ENCODE measurements at regions not wholly inside any gene's neighbourhood (a gene's known extent, or its start where the extent isn't known, plus 50 kb on each side); places are given as distances from the start of the nearest gene placed in this dataset.

- H3K9me1 ChIP-seq (ENCODE audit: control insufficient read depth, extremely low read depth, insufficient read depth, low read length) = no peaks in the 10 kb centered on the region
- dilution Hi-C loops (cut with MboI; ENCODE audit: extremely low pct_ligation_motif_present, low sequenced_read_pairs) = no loop called here
- DNase-seq (ENCODE audit: low read depth, low spot score) (no peak), FAIRE-seq (no peak)
- no peaks in the 10 kb centered on the region for H4K20me1 ChIP-seq (ENCODE audit: control insufficient read depth, extremely low read depth, insufficient read depth, low read length)
- TF ChIP-seq EZH2 (IDR thresholded peaks at IDR 0.05; ENCODE audit: low read length) = no peak
- TF ChIP-seq CTCF (optimal IDR thresholded peaks at IDR 0.05 in 1 of 3, IDR thresholded peaks at IDR 0.05 in 1 of 3, conservative IDR thresholded peaks at IDR 0.05 in 1 of 3; ENCODE audit: extremely low read depth in 1 of 3, insufficient read depth in 2 of 3, low read length in 3 of 3) = no peak
- no peak overlapping the region for H3K4me3 ChIP-seq (ENCODE audit: control insufficient read depth in 2 of 3, extremely low read depth in 1 of 3, insufficient read depth in 2 of 3, low read depth in 1 of 3, low read length in 3 of 3)
- no peaks in the 10 kb centered on the region for H3K79me2 ChIP-seq (ENCODE audit: control insufficient read depth, insufficient read depth, low read length)
- no peak overlapping the region for H2AFZ ChIP-seq (ENCODE audit: control insufficient read depth, low read length)
- no peak overlapping the region for H3K27ac ChIP-seq (ENCODE audit: control insufficient read depth, insufficient read depth, low read length)
- no peak overlapping the region for H3K9ac ChIP-seq (ENCODE audit: control insufficient read depth, extremely low read depth, insufficient read depth, low read length)
- H3K4me2 ChIP-seq (ENCODE audit: control insufficient read depth, extremely low read depth, insufficient read depth, low read depth, low read length) = no peak overlapping the region
- no peaks in the 10 kb centered on the region for H3K36me3 ChIP-seq (ENCODE audit: control insufficient read depth in 2 of 2, extremely low read depth in 1 of 2, insufficient read depth in 2 of 2, low read length in 2 of 2)
- no peaks in the 10 kb centered on the region for H3K9me3 ChIP-seq (ENCODE audit: control insufficient read depth, low read depth, low read length)
- no peaks in the 10 kb centered on the region for H3K27me3 ChIP-seq (ENCODE audit: control insufficient read depth, extremely low read depth, insufficient read depth, low read length)
- H3K4me1 ChIP-seq (ENCODE audit: control insufficient read depth, extremely low read depth, insufficient read depth, low read length) = no peaks in the 10 kb centered on the region
Observed at GRCh38 chr14:48744202-48744601, 842.0 kb downstream of the RPS29 start.

GRCh38 chr14:48738186-48738925 is 847.8 kb downstream of the RPS29 start:
- Histone ChIP-seq H2AFZ (ENCODE audit: control insufficient read depth, low read length) (no peak overlapping the region), H3K9me3 (ENCODE audit: control insufficient read depth, low read depth, low read length) (no peaks in the 10 kb centered on the region), H3K9me1 (ENCODE audit: control insufficient read depth, extremely low read depth, insufficient read depth, low read length) (no peaks in the 10 kb centered on the region), H3K4me2 (ENCODE audit: control insufficient read depth, extremely low read depth, insufficient read depth, low read depth, low read length) (no peak overlapping the region), H3K27ac (ENCODE audit: control insufficient read depth, insufficient read depth, low read length) (no peak overlapping the region), H3K9ac (ENCODE audit: control insufficient read depth, extremely low read depth, insufficient read depth, low read length) (no peak overlapping the region), H3K4me1 (ENCODE audit: control insufficient read depth, extremely low read depth, insufficient read depth, low read length) (no peaks in the 10 kb centered on the region), H4K20me1 (ENCODE audit: control insufficient read depth, extremely low read depth, insufficient read depth, low read length) (no peaks in the 10 kb centered on the region), H3K4me3 (ENCODE audit: control insufficient read depth in 2 of 3, extremely low read depth in 1 of 3, insufficient read depth in 2 of 3, low read depth in 1 of 3, low read length in 3 of 3) (no peak overlapping the region), H3K36me3 (ENCODE audit: control insufficient read depth in 2 of 2, extremely low read depth in 1 of 2, insufficient read depth in 2 of 2, low read length in 2 of 2) (no peaks in the 10 kb centered on the region), H3K79me2 (ENCODE audit: control insufficient read depth, insufficient read depth, low read length) (no peaks in the 10 kb centered on the region), H3K27me3 (ENCODE audit: control insufficient read depth, extremely low read depth, insufficient read depth, low read length) (no peaks in the 10 kb centered on the region)
- DNase-seq (ENCODE audit: low read depth, low spot score) (no peak), FAIRE-seq (no peak)
- dilution Hi-C loops (cut with MboI; ENCODE audit: extremely low pct_ligation_motif_present, low sequenced_read_pairs) = no loop called here
- TF ChIP-seq CTCF (optimal IDR thresholded peaks at IDR 0.05 in 1 of 3, IDR thresholded peaks at IDR 0.05 in 1 of 3, conservative IDR thresholded peaks at IDR 0.05 in 1 of 3; ENCODE audit: extremely low read depth in 1 of 3, insufficient read depth in 2 of 3, low read length in 3 of 3) = no peak
- no peak for TF ChIP-seq EZH2 (IDR thresholded peaks at IDR 0.05; ENCODE audit: low read length)
